Stimulated activated CD4-positive, alpha-beta T cell treated with anti-CD3 and anti-CD28 coated beads, Interleukin-2, amount 100 ng/mL, for 24 hours (primary cell): ENCODE measurements at regions not wholly inside any gene's neighbourhood (a gene's known extent, or its start where the extent isn't known, plus 50 kb on each side); places are given as distances from the start of the nearest gene placed in this dataset.
"Not testable (repeated sequence)": the region's sequence is repeated elsewhere in the genome, so short reads cannot be mapped to it uniquely, and the experiment has no call there.

Experiments
- DNase-seq, 2 donors: peaks; one replicate each; pipeline ENCODE4 v3.0.0-alpha.2; 2020

DNA sequence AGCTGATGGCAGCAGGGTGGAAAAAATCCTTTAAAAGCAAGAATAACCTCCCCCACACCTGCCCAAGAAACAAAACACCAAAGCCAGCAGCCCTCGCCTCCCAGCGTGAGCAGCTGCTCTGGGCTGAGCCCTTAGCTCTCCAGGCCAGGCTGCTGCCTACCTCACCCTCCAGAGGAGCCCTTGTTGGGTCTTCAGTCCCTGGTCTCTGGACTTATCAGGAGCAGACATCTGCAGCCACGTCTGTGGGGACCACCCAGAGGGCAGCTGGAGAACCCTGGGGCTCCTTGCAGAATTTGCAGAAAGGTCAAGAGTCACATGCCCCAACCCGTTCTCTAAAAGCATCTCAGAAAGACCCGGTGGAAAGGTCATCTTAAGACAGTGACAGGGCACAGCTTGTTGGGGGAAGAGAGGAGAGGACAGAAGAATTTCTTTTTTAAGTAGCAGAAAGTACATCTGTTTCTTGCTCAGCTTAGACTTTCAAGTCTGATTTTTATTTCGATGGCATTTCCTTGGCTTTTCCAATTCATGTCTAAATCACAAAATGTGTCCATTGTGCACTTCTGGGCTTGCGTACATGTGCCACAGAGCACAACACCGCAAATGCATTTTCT is 425.7 kb upstream of the NFE2L3 start:
- no peak for DNase-seq

GRCh38 chr7:25726781-25727311 is 425.2 kb upstream of the NFE2L3 start:
- no peak for DNase-seq

- no peak for DNase-seq
These were observed 424.6 kb upstream of the NFE2L3 start for GRCh38 chr7:25727446-25727845.

GRCh38 chr7:25727876-25728275 is 424.1 kb upstream of the NFE2L3 start:
- no peak for DNase-seq

DNA sequence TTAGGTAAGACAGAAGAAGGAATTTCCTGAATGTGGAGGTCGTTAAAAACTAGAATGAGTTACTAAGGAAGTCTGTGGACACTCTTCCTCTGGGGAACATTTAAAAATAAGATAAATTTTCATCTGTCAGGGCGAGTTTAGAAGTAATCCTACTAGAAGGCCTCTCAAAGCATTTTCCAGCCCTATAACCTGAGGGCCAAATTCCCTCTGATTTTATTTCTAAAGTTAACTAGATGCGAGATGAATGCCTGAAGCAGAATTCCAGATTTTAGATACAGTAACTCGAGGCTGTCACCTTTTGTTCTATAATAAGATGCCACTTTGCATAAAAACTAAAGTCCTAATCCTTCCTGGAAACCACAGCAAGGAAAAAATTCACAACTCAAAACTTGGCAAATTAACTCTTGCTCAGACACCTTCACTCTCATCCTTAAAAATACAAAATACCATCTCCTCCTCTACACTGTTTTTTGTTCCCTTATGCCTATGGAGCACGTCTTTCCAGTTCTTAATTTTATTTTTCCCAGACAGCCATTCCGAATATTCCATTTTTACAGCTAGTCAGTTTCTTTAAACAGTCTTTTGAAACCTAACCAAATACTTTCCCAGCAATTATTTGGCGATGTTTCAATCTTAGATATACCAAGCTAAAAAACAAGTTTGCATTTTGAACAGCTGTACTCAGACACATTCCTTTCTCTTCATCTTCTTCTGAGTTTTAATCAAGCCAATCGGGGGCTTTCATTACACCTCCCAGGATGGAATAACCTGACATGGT is 420.7 kb upstream of the NFE2L3 start:
- no peak for DNase-seq

GRCh38 chr7:25731846-25732245 is 420.2 kb upstream of the NFE2L3 start:
- DNase-seq: no peak

DNA sequence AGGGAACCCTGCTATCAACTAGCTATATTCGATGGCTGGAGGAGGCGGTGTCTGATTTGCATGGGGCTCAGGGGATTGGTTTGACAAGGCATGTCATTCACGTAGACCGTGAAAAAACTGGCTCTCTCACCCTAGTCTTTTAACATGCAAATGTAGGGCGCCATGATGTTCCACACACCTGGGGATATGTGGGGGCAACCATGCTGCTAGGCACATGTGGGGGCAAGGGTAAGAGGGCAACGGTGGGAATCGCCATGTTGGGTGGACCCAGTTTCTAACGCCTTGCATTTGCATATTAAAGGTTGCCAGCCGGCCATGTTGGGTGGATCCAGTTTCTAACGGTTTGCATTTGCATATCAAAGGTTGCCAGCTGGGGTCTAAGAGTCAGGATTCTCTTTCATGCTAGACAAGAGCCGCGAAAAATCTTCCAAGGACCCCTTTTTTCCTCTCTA is 419.2 kb upstream of the NFE2L3 start:
- no peak for DNase-seq

- no peak for DNase-seq
These were observed 416.2 kb upstream of the NFE2L3 start for GRCh38 chr7:25735674-25736242.

DNA sequence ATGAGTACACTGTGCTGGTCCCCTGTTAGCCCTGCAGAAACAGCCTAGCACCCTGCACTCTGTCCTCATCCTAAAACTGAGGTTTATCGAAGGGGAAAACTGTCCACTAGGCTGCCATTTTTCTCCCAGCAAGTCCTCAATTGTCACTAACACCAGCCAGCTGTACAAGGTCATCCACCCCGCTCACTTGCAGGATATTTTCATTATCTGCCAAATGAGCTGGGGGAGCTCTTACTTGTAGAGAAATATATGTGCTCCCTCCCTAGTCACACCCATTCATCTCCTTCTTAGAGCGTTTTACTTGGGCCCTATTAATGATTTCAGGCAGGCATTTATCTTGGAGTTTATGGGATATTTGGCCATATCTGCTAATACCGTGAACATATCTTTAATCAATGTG is 413.5 kb upstream of the NFE2L3 start:
- DNase-seq: no peak

DNA sequence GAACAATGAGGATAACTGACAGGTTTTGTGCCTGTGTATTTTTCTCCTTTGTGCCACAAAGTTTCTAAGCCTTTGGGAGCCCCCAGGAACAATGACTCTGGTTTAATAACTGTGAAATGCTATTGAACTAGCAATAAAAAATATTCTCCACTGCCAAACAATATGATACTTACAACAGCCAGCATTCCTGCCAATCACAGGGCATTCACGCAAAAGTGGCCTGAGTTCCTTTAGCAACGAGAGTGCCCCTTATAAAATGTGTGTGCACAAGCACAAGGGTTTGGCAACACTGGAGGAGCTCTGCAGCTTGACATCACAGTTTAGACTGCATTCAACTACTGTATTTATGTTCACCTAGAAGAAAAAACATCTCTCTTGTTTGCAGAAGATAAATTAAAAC is 412.9 kb upstream of the NFE2L3 start:
- DNase-seq: no peak

- no peak for DNase-seq
These were observed 409.7 kb upstream of the NFE2L3 start for GRCh38 chr7:25742316-25742715.

DNA sequence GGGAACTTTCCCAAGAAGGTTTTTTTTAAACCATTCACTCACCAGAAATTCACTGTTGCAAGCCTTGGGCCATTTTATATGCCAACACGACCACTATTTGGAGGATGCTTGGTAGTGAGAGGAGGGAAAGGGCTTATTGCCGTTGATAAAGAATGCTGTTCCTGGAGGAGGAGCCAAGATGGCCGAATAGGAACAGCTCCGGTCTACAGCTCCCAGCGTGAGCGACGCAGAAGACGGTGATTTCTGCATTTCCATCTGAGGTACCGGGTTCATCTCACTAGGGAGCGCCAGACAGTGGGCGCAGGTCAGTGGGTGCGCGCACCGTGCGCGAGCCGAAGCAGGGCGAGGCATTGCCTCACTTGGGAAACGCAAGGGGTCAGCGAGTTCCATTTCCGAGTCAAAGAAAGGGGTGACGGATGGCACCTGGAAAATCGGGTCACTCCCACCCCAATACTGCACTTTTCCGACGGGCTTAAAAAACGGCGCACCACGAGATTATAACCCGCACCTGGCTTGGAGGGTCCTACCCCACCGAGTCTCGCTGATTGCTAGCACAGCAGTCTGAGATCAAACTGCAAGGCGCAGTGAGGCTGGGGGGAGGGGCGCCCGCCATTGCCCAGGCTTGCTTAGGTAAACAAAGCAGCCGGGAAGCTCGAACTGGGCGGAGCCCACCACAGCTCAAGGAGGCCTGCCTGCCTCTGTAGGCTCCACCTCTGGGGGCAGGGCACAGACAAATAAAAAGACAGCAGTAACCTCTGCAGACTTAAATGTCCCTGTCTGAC is 408.1 kb upstream of the NFE2L3 start:
- not testable (repeated sequence) for DNase-seq

GRCh38 chr7:25750744-25751508 is 401.1 kb upstream of the NFE2L3 start:
- DNase-seq: no peak

DNA sequence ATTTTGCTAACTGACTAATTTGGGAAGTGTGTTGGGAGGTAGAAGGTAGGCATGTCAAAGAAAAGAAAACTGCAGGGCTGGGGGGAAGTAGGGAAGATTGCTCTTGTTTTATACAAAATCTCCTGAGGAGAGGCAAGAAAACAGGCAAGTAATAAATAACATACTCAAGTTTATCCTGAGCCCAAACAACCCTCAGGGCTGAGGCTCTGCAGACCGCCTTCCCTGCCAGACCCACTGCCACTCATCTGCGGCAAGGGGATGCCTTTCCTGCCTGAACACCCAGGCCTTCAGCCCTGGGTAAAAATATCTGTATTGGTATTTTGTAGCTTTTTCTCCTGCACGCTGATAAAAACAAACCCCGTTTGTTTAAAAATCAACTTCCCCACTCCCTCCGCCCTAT is 399.8 kb upstream of the NFE2L3 start:
- no peak for DNase-seq

DNA sequence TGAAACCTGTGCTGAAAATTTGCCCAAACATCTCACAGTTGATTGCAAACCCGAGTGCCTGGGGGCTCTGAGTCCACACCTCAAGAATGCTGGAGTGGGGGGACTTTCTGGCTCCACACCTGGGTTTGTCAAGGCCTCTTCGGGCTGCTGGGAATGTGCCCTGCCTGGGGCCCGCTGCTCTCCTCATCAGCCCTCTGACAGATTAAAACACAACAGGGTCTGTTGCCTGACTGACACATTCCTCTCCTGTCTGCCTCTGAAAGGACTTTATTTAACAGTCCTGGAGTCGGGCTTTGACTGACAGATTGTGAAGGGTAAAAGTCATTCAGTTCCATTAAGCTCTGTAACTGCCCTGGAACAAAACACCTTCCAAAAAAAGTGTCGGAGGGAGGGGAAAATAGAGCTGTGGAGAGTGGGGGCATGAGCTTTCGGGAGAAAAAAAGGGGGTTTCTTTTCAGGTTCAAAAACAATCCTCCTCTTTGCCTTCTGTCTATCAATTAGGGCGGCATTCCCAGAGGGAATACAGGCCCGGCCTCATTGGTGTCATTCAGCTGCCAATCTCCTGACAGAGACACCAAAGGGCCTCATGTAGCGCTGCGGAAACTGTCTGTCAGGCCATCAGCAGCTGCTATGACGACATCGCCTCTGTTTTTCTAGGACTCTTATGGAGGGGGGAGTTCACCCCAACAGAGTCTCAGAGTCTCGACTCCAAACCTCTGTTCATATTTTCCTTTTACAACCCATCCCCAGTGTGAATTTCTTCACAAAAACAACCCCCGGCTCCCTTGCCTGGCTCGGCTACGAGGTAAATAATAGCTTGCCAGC is 398.8 kb upstream of the NFE2L3 start:
- no peak for DNase-seq

GRCh38 chr7:25753837-25754236 is 398.2 kb upstream of the NFE2L3 start:
- DNase-seq: no peak

DNA sequence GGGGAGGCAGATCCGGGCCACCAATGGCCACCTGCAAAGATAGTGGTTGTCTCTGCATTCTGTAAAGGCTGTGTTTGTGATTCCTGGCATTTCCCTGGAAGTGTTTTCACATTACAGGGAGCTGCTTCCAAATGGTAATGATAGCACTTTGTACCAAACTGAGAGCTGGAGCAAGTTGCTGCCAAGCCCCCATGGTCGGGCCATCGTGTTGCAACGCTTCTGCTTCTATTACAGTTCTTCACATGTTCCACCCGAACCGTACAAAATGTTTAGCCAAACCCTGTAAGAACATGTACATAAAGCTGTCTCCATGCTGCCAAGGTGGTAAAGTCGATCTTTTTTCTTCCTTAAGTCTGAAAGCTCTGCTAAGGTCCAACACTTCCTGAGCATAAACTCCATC is 397.7 kb upstream of the NFE2L3 start:
- no peak for DNase-seq

DNA sequence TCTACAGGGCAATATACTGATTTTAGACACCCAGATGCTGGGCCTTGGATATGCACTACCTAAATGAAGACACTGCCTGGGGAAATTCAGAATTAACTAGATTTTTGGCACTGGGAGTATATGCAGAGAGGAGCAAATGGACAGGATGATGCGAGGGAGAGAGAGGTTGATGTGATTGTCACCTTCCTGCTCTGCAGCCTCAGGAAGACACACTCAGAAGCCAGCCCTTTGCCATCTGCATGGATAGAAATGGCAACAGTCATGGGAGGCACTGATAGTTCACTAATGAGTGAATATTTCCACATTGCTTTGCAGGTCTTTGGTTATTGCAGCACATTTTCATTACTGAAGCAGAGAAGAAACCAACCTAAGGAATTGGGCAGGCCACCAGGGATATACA is 397.2 kb upstream of the NFE2L3 start:
- DNase-seq: no peak

DNA sequence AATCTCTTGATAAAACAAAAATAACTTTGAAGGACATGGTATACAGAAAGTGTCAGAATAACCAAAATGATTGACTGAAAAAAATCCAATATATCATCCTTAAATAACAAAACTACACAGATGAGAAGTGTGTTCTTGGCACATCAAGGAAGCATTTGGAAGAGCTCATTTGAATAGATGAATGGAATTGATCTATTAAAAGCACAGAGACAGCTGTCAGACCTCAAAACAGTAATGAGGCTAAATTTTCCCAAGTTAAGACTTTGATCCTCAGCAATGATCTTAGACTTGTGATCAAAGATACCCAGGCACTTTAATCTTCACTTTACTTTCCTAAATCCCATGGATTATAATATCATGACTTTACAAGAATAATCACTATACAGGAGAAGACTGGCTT is 395.4 kb upstream of the NFE2L3 start:
- DNase-seq: no peak

GRCh38 chr7:25758559-25758958 is 393.4 kb upstream of the NFE2L3 start:
- no peak for DNase-seq

GRCh38 chr7:25759286-25759685 is 392.7 kb upstream of the NFE2L3 start:
- no peak for DNase-seq

DNA sequence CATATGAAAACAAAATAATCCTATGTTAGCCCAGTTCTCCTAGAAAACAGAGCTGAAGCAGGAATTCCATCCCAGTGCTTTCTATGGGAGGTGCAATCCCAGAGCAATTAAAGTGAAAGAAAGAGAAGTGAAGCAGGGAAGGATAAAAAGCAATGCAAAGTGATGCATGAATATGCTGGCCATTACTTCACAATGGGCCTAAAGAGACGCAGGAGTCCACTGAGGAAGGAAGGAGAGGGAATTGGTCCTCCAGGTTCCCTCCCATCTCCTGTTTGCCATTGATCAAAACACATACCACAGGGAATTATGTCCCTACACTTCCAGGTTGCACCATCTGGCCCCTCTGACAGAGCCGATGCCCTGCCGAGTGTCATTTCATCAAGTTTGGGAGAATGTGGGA is 392.2 kb upstream of the NFE2L3 start:
- DNase-seq: no peak
